GM04503 (cell line): ENCODE measurements at regions not wholly inside any gene's neighbourhood (a gene's known extent, or its start where the extent isn't known, plus 50 kb on each side); places are given as distances from the start of the nearest gene placed in this dataset.

Source experiments
- DNase-seq: peaks from one replicate; pipeline ENCODE4 v3.0.0-alpha.2; 2012; ENCODE audit warnings: low read depth

DNA sequence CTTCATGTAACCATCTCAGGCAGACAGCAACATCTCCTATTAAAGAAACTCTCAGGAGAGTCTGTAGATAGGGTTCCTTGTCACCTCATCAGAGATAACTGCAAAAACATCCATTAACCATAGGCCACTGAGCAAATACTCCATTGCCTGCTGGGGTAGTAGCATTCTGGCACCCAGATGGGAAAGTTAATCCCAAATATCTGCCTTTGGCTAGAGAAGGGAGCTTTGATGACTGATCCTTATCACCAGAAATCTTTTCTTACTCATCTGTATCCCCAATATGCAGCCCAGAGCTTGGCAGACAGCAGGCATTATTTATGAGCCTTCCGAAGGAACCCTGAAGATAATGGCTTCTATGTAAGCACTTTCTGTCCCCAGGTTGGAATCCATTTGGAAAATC lies 173.1 kb downstream of the MFSD1 start:
- DNase-seq, result no peak

DNA sequence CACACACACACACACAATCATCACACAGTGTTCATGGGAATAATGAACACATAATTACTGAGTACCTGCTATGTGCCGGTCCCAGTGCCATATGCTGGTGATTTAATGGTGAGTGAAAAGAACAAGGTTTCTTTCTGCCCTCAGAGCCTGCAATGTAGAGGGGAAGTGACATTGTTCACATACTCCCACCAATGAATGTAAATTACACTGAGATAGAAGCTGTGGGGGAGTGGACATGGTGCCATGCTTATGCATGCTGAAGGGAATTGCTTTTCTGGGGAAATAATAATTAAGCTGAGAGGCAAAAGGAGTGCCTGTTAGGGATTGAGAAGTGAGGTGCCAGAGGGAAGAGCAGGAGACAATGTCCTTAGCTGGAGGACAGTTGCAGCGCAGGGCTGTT lies 175.1 kb downstream of the MFSD1 start:
- DNase-seq, result no peak

DNA sequence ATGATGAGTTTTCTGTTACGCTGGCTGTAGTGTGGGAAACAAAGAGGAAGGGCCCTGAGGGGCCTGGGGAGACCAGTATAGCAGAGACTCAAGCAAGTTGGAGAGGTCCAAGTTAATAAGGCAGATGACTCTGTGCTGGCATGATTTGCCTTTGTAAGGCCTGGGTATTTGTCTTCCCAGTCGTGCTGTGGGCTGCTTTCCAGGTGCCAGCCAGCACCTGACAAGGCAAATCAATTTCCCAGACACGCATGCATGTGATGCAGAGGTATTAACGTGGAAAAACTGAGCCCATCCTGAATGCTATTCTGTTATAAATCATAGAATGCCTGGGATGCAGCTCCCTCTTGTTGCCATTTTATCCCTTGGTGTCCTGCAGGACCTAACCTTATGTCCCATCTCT lies 175.6 kb downstream of the MFSD1 start:
- no peak for DNase-seq

DNA sequence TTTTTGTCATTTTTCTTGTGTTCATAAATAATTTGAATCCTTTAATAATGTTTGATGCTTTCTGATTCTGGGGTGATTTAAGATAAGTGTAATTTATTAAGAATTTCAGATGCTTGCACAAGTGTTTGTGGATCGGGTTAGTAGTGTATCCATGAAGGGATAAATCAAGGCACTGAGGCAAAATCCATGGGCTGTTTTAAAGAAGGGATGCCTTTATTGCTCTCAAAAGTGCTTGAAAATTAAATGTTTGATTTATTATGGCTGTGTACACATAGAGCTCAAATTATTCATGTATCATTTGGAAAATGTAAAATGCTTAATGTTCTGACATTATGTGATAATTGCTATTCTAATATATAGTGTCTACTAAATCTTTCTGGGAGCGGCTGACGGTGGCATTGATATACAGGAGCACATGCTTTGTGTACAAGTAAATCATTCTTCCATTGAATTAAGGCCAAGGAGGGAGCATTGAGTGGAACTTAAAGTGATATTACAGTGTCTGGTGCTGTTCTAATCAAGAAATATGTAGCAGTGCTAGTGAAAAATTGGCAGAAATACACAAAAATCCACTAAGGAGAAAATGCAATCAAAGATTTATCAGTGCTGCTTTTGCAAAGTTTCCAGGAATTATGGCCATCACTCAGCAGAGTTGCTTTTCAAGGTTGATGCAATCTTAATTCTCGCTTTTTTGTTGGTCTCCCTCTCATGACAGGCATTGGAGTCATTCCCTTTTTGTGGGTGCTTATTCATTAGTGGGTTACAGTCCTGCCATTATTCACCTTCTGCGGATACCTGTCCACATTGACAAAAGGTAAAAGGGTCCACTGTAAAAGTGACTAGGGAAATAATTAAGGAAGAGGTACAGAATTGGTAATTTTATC lies 181.6 kb downstream of the MFSD1 start:
- no peak for DNase-seq

DNA sequence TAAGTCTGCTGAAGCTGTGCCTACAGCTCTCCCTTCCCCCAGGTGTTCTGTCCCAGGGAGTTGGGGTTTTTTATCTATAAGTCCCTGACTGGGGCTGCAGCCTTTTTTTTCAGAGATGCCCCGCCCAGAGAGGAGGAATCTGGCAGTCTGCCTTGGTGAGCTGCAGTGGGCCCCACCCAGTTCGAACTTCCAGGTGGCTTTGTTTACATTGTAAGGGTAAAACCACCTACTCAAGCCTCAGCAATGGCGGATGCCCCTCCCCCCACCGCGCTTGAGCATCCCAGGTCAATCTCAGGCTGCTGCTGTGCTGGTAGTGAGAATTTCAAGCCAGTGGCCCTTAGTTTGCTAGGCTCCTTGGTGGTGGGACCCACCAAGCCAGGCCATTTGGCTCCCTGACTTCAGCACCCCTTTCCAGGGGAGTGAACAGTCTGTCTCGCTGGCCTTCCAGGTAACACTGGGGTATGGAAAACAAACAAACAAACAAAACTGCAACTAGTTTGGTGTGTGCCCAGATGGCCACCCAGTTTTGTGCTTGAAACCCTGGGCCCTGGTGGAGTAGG lies 189.4 kb downstream of the MFSD1 start:
- DNase-seq, result no peak

DNA sequence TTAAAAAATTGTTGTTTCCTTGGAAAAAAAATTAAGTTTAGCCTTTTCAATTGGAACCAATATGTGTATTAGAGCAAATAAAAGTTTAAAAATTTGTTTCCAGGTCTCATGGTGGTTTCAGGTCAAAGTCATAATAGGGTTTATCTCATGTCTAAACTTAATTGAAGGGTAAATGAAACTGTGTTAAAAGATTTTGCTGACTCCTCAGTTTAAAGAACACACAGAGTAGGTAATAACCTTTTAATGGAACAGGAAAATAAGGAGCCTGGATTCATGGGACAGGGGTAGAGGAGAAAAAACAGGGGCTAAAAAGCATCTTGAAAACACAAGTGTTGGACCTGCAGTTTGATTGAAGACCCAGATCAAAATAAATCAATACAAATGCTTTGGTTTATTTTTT lies 190.6 kb downstream of the MFSD1 start:
- DNase-seq, result no peak

DNA sequence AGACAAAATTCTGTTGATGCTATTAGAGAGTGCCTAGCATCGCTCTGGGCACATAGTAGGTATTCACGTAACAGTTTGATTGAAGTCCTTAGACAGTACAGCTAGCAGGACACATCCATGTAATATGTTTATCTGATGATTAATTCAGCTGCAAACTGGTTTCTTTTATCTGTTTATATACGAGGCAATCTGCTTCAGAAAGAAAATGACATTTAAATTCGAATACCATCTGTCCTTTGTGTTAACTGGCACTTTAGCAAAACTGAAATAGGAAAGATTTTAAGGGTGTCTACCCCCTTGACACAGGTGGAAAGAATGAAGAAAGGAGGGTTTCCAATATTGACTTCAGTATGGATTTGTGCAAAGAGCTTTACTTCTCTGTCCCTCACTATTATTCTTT lies 192.5 kb downstream of the MFSD1 start:
- DNase-seq, result no peak

DNA sequence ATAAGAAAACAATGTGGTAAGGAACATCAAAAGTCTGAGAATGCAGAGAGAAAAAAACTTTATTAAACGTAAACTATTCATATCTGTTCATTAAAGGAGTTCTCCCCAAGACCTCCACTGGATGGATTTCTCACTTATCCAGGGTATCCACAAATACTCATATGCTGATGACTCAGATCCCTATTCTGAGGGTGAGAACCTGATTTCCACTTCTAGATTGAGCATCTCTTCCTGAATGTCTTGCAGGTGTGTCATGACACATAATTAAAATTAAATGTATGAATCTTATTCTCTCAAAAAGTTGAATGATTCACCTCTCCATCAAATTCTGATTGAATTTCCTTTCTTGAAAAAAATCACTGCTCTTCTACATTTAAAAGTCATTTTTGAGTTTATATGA lies 199.9 kb downstream of the MFSD1 start:
- no peak for DNase-seq

DNA sequence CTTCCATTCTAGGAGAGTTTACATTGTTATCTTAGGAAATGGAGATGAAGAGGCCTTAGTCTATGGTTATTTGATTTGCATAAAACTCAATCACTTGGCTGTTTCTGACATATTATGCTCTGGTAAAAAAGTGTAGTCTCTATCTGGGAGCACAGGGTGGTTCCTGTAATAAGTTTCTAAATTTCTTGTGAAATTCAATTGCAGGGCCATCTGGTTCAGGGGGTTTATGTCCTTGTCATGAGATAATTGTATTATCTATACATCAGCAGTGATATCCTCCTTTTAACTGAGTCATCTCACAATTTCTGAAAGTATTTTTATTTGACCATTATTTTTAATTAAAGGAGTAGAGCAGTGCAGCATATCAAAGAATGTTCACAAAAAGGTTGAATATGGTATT lies 203.3 kb downstream of the MFSD1 start:
- no peak for DNase-seq

DNA sequence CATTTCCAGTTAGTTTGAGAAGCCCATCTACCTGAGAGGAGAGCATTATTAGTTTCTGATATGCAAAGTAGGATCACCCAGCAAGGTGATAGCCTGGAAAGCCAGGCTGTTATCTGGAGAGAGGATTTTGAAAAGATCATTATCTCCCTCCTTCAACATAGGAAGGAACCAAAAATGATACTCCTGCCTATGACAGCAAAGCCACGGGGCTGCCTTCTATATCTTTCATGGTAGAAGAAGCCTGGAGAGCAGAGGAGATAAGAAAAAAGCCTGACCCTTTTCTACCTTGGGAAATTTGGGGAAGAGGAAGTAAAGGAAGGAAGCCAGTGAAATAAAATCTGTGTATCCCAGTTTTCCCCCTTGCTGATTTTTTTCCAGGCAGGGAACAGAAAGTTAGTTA lies 205.5 kb downstream of the MFSD1 start:
- no peak for DNase-seq

DNA sequence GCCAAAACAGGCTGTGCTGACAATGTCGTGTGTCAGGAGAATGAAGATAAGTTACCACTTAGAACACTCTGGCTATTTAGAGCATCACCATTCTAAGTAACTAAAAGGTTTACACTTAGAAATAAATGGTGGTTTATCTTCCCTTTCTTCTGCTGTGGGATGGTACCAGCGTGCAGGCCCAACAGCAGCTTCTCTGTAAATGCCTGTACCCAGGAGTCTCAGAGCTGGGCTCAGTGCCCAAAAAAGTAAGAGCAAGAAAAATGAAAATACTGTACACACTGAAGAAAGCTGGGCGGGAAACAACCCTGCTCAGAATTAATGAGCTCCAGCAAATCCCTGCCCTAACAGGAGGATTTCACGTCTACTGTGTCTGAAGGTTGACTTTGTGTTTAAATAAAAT lies 206.5 kb downstream of the MFSD1 start:
- no peak for DNase-seq

DNA sequence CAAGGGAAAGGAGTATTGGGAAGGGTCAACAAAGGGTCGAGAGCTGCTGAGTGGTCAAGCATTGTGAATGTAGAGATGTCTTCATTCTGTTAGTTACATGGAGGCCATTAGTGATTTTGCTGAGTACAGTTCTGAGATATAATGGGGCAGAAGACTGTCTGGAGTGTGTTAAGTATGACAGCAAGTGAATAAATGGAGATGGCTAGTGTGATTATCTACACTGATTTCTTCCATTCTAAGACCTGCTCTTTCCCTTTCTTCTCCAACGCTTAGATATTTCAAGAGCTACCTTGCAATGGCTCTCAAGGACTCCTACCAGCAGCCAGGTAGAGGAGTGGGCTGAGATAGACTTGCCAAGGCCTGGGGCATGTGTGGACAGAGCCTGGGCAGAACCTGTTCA lies 216.5 kb downstream of the MFSD1 start:
- no peak for DNase-seq

DNA sequence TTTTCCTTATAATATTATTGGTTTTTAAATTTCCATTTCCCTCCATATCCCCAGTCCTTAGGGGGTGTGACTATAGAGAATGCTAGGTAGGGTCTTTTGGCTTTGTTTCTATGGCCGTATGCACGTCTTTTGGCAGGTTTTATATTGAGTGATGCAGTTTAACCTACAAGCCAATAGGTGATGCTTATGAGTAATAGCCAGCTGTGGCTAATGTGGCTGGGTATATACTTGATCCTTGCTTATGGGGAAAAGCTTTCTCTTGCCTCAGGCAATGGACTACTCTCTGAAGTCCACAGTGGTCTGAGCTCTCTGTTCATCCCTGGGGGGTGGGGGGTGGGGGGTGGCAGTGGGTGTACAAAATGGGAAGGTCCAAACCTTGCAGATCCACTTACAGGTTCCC lies 223.9 kb downstream of the MFSD1 start:
- DNase-seq, result no peak

DNA sequence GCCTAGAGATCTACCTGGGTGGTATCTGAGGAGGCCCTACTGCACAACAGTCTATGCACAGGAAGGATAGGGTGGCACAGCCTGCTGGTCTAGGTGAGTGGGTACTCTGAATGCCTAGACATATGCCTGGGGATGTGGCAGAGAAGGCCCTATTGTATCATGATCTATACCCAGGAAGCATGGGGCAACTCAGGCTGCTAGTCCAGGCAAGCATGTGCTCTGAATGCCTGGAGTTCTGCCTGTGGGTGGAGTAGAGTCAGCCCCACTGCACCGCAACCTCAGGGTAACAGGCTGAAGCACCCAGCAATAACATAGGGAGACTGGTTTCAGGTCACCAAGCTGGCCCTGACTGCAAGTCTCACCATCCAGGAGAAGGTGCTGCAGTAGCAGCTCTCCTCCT lies 224.7 kb downstream of the MFSD1 start:
- DNase-seq, result no peak

DNA sequence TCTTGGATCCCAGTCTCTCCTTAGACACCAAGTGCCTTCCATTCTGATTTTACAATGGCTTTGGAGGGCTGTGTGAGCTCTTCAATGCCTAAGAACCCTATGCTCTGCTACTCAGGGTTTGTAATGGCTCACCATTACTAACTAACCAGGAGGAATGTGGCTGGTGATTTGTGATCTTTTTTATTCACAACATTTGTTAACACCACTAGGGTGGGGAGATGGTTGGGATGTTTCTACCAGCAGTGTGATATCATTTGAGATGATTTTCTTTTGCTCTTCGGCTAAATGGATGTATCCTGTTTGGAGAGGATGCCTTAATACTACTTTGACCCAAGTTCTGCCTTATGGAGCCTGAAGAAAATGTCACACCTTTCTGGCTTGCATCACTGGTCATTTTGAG lies 226.9 kb downstream of the MFSD1 start:
- no peak for DNase-seq

DNA sequence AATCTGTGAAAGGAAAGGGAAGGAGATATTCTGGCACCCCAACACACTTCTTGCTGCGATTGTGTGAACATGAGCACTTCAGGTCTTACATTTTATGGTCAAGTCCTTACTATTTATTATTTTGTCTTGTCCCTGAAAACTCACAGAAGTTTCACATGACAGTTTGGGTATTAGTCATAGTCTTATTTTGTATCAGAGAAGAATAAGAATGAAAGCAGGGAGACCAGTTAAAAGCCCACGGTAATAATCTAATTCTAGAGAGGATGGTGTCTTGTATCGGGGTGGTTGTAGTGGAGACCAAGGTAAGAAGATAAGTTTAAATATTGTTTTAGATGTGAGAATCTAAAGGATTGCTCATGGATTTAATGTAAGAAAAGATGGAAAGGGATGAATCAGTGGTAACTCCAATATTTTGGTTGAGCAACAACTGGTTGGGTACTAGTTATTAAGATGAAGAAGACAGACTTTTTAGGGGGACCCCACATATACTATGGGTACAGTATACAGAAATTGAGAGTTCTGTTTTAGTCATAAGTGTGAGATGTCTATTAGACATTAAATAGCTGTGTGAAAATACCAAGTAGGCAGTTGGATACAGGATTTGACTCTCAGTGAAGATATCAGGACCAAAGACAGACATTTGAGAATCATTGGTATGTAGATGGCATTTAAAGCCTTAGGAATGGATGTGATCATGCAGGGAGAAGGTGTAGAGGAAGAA lies 227.6 kb downstream of the MFSD1 start:
- DNase-seq, result no peak

DNA sequence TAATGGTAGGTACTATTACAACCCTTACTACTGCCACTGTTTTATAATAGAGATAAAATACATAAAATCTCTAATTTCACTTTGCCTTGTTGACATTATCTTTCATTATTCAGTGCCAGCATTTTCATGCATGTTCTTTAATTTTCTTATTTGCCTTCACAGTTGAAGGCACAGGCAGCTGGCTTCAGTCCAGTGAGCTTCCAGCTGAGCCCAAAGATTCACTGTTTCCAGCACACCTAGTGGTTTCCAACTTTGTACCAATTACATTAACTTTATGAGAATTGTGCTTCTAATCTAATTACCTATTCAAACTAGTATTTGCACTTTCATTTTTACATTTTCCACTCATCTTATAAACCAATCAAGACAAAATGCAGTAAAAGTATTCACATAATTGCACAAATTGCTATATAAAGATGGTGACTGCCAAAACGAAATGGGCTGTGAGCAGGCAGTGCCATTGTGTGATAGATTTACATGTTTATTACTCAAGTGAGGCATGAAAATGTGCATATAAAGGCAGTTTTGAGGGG lies 228.3 kb downstream of the MFSD1 start:
- DNase-seq, result no peak

DNA sequence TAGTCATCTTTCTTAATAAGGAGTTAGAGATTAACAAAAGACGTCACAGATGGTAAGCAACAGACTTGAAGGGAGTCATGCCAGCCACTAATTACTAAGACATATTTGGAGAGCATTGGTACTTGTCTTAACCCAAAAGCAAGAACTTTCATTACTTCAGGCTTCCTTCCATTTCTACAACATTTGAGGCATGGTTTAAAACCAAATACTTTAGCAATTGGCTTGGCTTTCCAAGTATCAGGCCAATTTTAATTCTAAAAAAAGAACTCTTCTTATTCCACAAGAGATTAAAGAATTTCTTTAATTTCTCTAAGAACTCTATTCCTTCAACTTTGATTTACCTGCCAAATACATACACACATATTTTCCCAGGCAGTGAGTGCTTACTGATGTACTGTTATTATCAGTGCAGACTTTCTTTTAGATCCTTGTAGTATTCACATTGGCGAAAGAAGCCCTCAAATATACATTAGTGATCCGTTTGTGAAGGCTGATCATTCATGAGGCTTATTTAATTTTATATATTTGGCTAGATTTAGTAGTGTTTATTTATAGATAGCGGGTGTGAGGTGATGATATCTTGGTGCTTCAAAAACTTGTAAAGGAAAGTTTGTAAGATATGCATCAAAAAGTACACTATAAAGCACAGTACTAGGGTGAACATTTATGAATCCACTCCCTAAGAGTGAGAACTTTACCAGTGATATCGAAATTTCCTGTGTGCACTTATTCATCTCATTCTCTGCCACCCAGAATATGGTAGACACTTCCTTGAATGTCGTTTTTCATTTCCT lies 229.2 kb downstream of the MFSD1 start:
- DNase-seq, result no peak

DNA sequence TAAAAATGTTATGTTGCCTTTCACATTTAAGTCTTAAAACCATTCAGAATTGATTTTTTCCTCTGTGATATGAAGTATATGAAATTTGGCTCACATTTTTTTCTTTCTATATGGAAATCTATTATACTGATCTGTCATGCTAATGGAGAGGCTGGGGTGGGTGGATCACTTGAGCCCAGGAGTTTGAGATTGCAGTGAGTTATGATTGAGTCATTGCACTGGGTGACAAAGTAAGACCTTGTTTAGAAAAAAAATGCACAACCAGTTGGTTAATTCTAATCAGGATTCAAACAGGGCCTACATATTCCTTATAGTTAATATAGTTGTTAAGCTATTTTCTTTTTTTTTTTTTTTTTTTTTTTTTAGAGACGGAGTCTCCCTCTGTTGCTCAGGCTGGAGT lies 230.5 kb downstream of the MFSD1 start:
- DNase-seq, result no peak

DNA sequence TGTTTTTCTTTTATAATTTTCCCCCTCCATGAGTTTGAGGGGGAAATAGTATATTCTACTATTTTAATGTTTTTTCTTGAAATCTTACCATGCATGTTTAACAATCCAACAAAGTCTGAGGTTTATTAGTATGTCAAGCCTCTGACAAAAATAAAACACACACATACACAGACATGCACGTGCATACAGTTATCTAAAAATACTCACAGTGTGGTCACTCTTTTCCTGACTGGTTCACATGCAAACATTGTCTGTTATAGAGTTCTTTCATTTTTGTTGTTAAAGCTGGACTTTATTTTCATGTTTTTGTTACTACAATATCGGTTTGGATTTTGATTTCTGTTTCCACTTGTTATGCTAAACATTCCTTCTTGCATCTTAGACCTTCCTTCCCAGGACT lies 236.6 kb downstream of the MFSD1 start:
- DNase-seq, result no peak

DNA sequence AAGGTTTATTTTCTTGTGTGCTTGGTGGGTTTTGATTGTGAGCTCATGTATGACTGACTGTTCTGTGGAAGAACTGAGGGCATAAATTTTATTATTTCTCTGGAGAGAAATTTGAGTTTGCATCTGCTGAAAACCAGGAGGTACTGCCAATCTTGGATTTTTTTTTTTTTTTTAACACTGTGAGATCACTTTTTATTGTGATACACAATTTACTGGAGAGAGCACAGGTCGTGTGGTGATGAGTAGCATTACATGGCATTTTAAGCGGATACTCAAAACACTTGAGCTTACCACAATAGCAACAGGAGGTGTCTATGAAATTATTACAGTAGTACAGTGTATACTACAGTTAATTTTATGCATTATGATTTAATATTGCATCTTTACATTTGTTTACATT lies 237.4 kb downstream of the MFSD1 start:
- no peak for DNase-seq

DNA sequence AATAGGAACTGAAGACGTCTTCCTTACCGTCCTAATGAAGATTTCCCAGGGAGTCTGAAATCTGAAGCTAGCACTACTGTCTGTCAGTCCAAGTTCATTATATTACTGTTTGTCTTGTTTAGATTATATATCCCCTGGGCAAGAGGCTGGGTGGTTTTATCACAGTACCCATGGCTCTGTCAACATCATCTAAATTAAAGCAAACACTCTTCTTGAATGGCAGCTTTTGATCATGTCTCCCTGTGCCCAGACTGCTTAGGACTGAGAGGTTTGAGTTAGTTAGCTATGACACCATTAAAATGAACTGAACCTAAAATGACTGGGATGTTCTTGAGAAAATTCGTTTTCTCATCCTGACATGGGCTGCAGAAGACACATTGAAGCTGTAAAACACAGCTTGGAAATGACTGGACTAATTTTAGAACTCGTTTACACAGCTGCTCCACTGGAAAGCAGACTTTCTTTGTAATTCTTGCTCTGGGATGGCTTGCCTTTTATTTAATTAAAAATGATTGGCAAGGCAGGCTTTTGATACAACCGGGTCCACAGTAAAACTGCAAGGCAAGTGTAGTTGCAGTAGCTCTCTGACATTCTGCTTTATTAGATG lies 243.5 kb downstream of the MFSD1 start:
- DNase-seq, result no peak
